Heart right ventricle (tissue), 16 donors: ENCODE measurements at regions not wholly inside any gene's neighbourhood (a gene's known extent, or its start where the extent isn't known, plus 50 kb on each side); places are given as distances from the start of the nearest gene placed in this dataset.

Experiments used
- ATAC-seq, 8 donors: fragments of 200-7000 bp; cut with Tn5 transposase; one replicate each; pipeline ENCODE4 v1.9.1; 2020; ENCODE audit warnings: mild to moderate bottlenecking in 8 of 8, moderate library complexity in 8 of 8, moderate number of reproducible peaks in 1 of 8
- DNase-seq, 2 donors: peaks; one replicate each; pipeline ENCODE4 v3.0.0-alpha.2; 2020
- H3K27ac ChIP-seq, 10 donors: fragments of 200-600 bp; sonication (generic) in 2 of 10; one replicate each; pipeline versions ENCODE4 v1.5.0 to v1.8.0; 2020 to 2022; ENCODE audit warnings: mild to moderate bottlenecking in 3 of 10
- H3K27me3 ChIP-seq, 7 donors: fragments of 200-600 bp; one replicate each; pipeline ENCODE4 v1.8.0; 2021 to 2022; ENCODE audit warnings: mild to moderate bottlenecking in 2 of 7
- H3K36me3 ChIP-seq, 9 donors: fragments of 200-600 bp; sonication (generic) in 1 of 9; one replicate each; pipeline versions ENCODE4 v1.5.0 to v1.8.0; 2020 to 2022; ENCODE audit warnings: mild to moderate bottlenecking in 2 of 9
- H3K4me1 ChIP-seq, 9 donors: fragments of 200-600 bp; sonication (generic) in 1 of 9; one replicate each; pipeline versions ENCODE4 v1.5.0 to v1.8.0; 2020 to 2022; ENCODE audit warnings: mild to moderate bottlenecking in 4 of 9
- H3K4me3 ChIP-seq, 10 donors: fragments of 200-600 bp; sonication (generic) in 2 of 10; one replicate each; pipeline versions ENCODE4 v1.5.0 to v1.8.0; 2020 to 2022; ENCODE audit warnings: mild to moderate bottlenecking in 7 of 10, moderate library complexity in 2 of 10
- H3K9me3 ChIP-seq, 11 donors: fragments of 200-600 bp in 10 of 11; sonication (generic) in 2 of 11; one replicate each; pipeline versions ENCODE4 v1.5.0 to v1.8.0; 2013 to 2022; ENCODE audit warnings: mild to moderate bottlenecking in 2 of 11, control low read depth in 1 of 11, moderate library complexity in 1 of 11
- WGBS, 2 donors: extraction: QIAGEN DNeasy Blood & Tissue Kit; methylation state at CpG; one replicate each; pipeline ENCODE4 v1.1.7; 2013; ENCODE audit warnings: inconsistent platforms in 1 of 2; 5-methylcytosine and 5-hydroxymethylcytosine counted together
- intact Hi-C, 10 donors: fragments of 100-400 bp; cut with DNase I; formaldehyde crosslinking; loops; one replicate each; pipeline versions ENCODE4 v1.11.1 to v1.14.2; 2022
- TF ChIP-seq, protein P1 (sequence below), 9 donors: fragments of 200-600 bp; sonication (generic) in 2 of 9; IDR thresholded peaks; one replicate each; pipeline versions ENCODE4 v1.5.0 to v1.8.0; 2021 to 2022; ENCODE audit warnings: antibody characterized with exemption in 9 of 9, mild to moderate bottlenecking in 5 of 9, moderate library complexity in 1 of 9
- donor health status: Arrhythmogenic right ventricular cardiomyopathy.
- donor health status: ischemic (EF 13 %, LVEDD 7.1; RV severe dilation, severe dysfunction).
- donor health status: healthy with polysubstance abuse.
- donor health status: DM: no; HTN: yes; CAD: no.
- donor health status: DM: no; HTN: no; CAD: no.
- donor health status: ischemic (EF 25% LVEDD 6.9; RV normal size, moderate dysfunction).
- donor health status: ischemic (EF 25% LVEDD 5.7; RV mildly dilated, moderate dysfunction).
- donor health status: healthy.
- donor health status: DM: yes; HTN: yes; CAD: no.
- donor health status: Ischemic cardiomyopathy.
- donor health status: ischemic (EF 35%, LVEDD 5.7; RV mildly dilated, moderate dysfunction).
- donor health status: nonischemic (EF 11% LVEDD 7.7; RV severe dilation, severe dysfunction).
- donor health status: DM: yes; HTN: yes; CAD: no.
- donor health status: PGD.
- donor health status: ischemic (EF 29% LVEDD 5.4; RV normal size, mild dysfunction).
- donor health status: nonischemic (EF 23%, LVEDD 6.1; RV moderate dilation, normal function).

DNA sequence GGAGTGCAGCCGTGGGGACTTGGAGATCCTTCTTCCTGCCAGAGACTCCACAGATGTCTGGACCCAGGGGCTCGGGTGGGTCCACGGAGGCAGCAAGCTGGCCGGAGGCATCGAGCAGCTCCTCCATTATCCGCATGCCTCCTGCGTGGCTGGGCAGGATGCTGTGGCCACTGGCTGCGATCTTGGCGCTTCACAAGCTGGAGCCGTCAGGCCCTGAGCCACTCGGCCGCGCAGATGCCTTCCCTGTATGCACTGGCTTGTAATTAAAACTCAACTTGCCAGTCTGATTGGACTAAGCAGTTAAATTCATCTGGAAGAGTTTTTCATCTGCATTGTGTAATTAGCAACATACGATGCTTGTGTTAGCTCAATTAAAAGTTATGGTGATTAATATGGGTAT lies 151.5 kb downstream of the AACS start:
- H3K36me3 ChIP-seq = no peaks in the 10 kb centered on the region
- peaks cover 0 to 8% (median 0%) of the 10 kb centered on the region in 11 donors for H3K9me3 ChIP-seq
- H3K4me3 ChIP-seq = no peak overlapping the region
- DNase-seq (no peak), ATAC-seq (no peak)
- TF ChIP-seq, protein P1, sequence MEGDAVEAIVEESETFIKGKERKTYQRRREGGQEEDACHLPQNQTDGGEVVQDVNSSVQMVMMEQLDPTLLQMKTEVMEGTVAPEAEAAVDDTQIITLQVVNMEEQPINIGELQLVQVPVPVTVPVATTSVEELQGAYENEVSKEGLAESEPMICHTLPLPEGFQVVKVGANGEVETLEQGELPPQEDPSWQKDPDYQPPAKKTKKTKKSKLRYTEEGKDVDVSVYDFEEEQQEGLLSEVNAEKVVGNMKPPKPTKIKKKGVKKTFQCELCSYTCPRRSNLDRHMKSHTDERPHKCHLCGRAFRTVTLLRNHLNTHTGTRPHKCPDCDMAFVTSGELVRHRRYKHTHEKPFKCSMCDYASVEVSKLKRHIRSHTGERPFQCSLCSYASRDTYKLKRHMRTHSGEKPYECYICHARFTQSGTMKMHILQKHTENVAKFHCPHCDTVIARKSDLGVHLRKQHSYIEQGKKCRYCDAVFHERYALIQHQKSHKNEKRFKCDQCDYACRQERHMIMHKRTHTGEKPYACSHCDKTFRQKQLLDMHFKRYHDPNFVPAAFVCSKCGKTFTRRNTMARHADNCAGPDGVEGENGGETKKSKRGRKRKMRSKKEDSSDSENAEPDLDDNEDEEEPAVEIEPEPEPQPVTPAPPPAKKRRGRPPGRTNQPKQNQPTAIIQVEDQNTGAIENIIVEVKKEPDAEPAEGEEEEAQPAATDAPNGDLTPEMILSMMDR (IDR thresholded peaks at IDR 0.05) = no peak
- intact Hi-C loops = loop anchor here in 1 of 10 donors (5.0 kb wide), 1 partner anchor 1351 kb away; no protein-coding TSS in a partner anchor
- no peaks in the 10 kb centered on the region for H3K4me1 ChIP-seq
- 71 to 74% methylated on average over 14 of the region's 14 CpGs for WGBS, 2 donors
- H3K27me3 ChIP-seq = peaks cover 0 to 63% (median 24%) of the 10 kb centered on the region in 7 donors
- H3K27ac ChIP-seq = no peak overlapping the region

DNA sequence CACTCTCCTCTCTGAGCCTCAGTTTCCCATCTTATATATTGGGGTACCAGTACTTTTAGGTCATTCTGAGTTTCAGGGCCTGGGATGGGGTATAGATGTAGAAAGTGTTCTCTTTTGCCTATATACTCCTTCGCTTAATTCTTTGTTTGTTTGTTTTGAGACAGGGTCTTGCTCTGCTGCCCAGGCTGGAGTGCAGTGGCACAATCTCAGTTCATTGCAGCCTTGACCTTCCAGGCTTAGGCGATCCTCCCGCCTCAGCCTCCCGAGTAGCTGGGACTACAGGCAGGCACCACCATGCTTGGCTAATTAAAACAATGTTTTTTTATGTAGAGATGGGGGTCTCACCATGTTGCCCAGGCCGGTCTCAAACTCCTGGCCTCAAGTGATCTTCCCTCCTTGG lies 152.1 kb downstream of the AACS start:
- Histone ChIP-seq H3K9me3 (peaks cover 0 to 8% (median 0%) of the 10 kb centered on the region in 11 donors), H3K4me3 (no peak overlapping the region), H3K27me3 (peaks cover 0 to 66% (median 24%) of the 10 kb centered on the region in 7 donors), H3K27ac (no peak overlapping the region), H3K36me3 (no peaks in the 10 kb centered on the region), H3K4me1 (no peaks in the 10 kb centered on the region)
- WGBS, 2 donors = 72 to 77% methylated on average over 5 of the region's 5 CpGs
- TF ChIP-seq, protein P1 (IDR thresholded peaks at IDR 0.05) = no peak
- no peak for DNase-seq
- ATAC-seq = no peak
- intact Hi-C loops = loop anchor here in 1 of 10 donors (5.0 kb wide), 1 partner anchor 1350 kb away; no protein-coding TSS in a partner anchor

DNA sequence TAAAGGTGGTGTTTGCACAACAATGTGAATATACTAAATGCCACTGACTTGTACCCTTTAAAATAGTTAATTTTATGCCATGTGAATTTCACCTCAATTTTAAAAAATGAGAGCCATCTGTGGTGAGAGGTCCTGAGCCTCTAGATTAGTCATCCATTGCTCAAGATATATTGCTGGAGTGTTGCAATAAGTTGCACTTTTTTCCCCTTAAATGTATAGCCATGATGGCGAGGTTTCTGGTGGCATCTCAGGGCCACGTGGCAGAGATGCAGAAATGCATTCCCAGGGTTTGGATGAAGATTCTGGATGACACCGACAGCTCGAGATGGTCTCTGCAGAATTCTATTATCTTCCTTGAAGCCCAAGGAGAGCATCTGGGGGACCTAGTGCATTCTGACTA lies 153.7 kb downstream of the AACS start:
- TF ChIP-seq, protein P1 (IDR thresholded peaks at IDR 0.05) = no peak
- ATAC-seq (no peak), DNase-seq (no peak)
- H3K9me3 ChIP-seq = peaks cover 0 to 8% (median 0%) of the 10 kb centered on the region in 11 donors
- WGBS, 2 donors = 74 to 76% methylated on average over 4 of the region's 4 CpGs
- peaks cover 0 to 57% (median 24%) of the 10 kb centered on the region in 7 donors for H3K27me3 ChIP-seq
- no peaks in the 10 kb centered on the region for H3K36me3 ChIP-seq
- intact Hi-C loops = loop anchor here in 1 of 10 donors (5.0 kb wide), 1 partner anchor 1348 kb away; no protein-coding TSS in a partner anchor
- H3K4me1 ChIP-seq = no peaks in the 10 kb centered on the region
- H3K4me3 ChIP-seq = no peak overlapping the region
- H3K27ac ChIP-seq = no peak overlapping the region

DNA sequence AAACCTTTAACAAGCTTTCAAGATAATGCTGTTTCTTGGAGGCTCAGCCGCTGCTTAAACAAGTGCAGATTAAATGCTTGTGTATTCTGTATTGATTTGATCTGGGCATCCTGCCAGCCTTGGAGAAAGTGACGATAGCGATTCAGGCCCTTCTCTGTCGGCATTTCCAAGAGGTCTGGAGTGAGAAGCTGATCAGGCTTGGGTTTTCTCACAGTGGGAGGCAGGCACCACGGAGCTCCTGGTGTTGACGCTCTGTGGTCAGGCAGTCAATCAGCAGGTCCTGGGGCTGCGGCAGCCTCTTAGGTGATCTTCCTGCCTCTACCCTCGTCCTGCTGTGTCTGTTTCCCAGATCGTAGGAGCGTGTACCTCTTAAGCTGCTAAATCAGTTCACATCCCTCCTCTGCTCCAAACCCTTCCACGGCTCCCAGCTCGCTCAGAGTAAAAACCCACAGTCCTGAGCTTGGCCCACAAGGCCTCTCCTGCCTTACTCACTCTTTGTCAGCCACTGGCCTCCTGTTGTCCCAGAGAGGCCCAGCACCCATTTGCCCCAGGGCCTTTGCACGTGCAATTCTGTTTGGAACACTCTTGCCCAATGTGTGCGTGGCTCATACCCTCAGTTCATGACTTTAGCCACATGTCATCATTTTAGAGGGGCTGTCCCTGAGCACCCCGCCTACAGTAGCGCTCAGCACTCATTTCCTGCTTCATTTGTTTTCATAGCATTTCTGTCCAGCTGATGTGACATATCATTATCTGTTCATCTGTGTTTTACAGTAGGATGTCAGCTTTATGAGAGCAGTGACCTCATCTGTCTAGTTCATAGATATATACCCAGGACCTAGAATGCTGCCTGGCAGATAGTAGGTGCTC lies 155.4 kb downstream of the AACS start:
- H3K9me3 ChIP-seq = peaks cover 0 to 7% (median 0%) of the 10 kb centered on the region in 11 donors
- peaks cover 0 to 46% (median 32%) of the 10 kb centered on the region in 7 donors for H3K27me3 ChIP-seq
- H3K27ac ChIP-seq = no peak overlapping the region
- no peaks in the 10 kb centered on the region for H3K4me1 ChIP-seq
- 47 to 51% methylated on average over 16 of the region's 16 CpGs for WGBS, 2 donors
- no peak for ATAC-seq
- intact Hi-C loops = no loop called here
- no peaks in the 10 kb centered on the region for H3K36me3 ChIP-seq
- no peak for DNase-seq
- H3K4me3 ChIP-seq = no peak overlapping the region
- TF ChIP-seq, protein P1 (IDR thresholded peaks at IDR 0.05) = no peak
